ENCODE measurements at regions not wholly inside any gene's neighbourhood (a gene's known extent, or its start where the extent isn't known, plus 50 kb on each side); places are given as distances from the start of the nearest gene placed in this dataset.

- TF ChIP-seq ZBTB7A (tag by site-specific recombination; IDR thresholded peaks at IDR 0.05; ENCODE audit: low read depth) = no peak
- no peak for TF ChIP-seq TCF7L2 (IDR thresholded peaks at IDR 0.05; ENCODE audit: borderline replicate concordance, low read depth, low read length)
- TF ChIP-seq ZNF654 (tag by site-specific recombination; IDR thresholded peaks at IDR 0.05; ENCODE audit: low read depth) = no peak
- TF ChIP-seq ZNF292 (tag by site-specific recombination; IDR thresholded peaks at IDR 0.05; ENCODE audit: borderline replicate concordance, low read depth) = no peak
- TF ChIP-seq CTCF (tag by site-specific recombination; IDR thresholded peaks at IDR 0.05) = no peak
- no peak for TF ChIP-seq YY1 (tag by site-specific recombination; IDR thresholded peaks at IDR 0.05)
- no peak for TF ChIP-seq SETDB1 (IDR thresholded peaks at IDR 0.05; ENCODE audit: insufficient read length, low read length)
- TF ChIP-seq GLI4 (tag by site-specific recombination; IDR thresholded peaks at IDR 0.05) = no peak
- no peak for TF ChIP-seq MEIS1 (CRISPR knock-in tag; IDR thresholded peaks at IDR 0.05; ENCODE audit: borderline replicate concordance)
- no peak for TF ChIP-seq ZNF16 (tag by site-specific recombination; IDR thresholded peaks at IDR 0.05; ENCODE audit: low read depth)
- no peak for TF ChIP-seq ZNF138 (tag by site-specific recombination; IDR thresholded peaks at IDR 0.05; ENCODE audit: borderline replicate concordance)
- TF ChIP-seq ZFP69B (tag by site-specific recombination; IDR thresholded peaks at IDR 0.05) = no peak
Measured at GRCh38 chr12:84603484-84604248, 308.9 kb downstream of the SLC6A15 start.
